ENCODE measurements at regions not wholly inside any gene's neighbourhood (a gene's known extent, or its start where the extent isn't known, plus 50 kb on each side); places are given as distances from the start of the nearest gene placed in this dataset.

DNA sequence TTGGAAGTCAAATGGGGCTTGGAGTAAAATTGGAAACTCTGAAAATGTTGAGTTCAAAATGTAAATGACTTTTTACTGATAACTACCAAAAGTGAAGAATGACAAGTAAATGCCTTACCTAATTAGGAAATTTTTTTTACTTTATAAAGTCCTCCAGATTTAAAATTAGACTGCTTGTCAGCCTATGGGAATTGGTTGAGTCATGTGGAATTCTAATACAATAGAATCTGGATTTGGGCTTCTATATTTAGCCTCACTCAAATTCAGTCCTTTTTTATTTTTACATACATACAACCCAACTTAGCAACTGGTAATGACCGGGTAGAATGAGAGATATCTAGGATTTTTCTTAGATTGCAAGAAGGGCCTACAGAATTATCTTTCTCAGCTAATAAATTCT lies 158.9 kb upstream of the CADPS start:
- TF ChIP-seq, protein P1, sequence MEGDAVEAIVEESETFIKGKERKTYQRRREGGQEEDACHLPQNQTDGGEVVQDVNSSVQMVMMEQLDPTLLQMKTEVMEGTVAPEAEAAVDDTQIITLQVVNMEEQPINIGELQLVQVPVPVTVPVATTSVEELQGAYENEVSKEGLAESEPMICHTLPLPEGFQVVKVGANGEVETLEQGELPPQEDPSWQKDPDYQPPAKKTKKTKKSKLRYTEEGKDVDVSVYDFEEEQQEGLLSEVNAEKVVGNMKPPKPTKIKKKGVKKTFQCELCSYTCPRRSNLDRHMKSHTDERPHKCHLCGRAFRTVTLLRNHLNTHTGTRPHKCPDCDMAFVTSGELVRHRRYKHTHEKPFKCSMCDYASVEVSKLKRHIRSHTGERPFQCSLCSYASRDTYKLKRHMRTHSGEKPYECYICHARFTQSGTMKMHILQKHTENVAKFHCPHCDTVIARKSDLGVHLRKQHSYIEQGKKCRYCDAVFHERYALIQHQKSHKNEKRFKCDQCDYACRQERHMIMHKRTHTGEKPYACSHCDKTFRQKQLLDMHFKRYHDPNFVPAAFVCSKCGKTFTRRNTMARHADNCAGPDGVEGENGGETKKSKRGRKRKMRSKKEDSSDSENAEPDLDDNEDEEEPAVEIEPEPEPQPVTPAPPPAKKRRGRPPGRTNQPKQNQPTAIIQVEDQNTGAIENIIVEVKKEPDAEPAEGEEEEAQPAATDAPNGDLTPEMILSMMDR (IDR thresholded peaks at IDR 0.05; ENCODE audit: low read length) = no peak
- TF ChIP-seq EZH2 (IDR thresholded peaks at IDR 0.05; ENCODE audit: borderline replicate concordance, low read length) = no peak
